ENCODE measurements at regions not wholly inside any gene's neighbourhood (a gene's known extent, or its start where the extent isn't known, plus 50 kb on each side); places are given as distances from the start of the nearest gene placed in this dataset.

- TF ChIP-seq CTCF (IDR thresholded peaks at IDR 0.05) (no peak), POLR2AphosphoS5 (IDR thresholded peaks at IDR 0.05; ENCODE audit: insufficient read depth in 1 of 2, low read depth in 1 of 2) (no peak), POLR2A (IDR thresholded peaks at IDR 0.05) (no peak)
These were observed 243.8 kb downstream of the SOX2 start for GRCh38 chr3:181955566-181955965.

All from vagina (tissue), 2 donors.